ENCODE measurements at regions not wholly inside any gene's neighbourhood (a gene's known extent, or its start where the extent isn't known, plus 50 kb on each side); places are given as distances from the start of the nearest gene placed in this dataset.

- Mint-ChIP-seq H3K27me3 (no peaks in the 10 kb centered on the region), H3K36me3 (no peaks in the 10 kb centered on the region), H3K4me3 (no peak overlapping the region), H3K27ac (no peak overlapping the region), H3K9me3 (no peaks in the 10 kb centered on the region), H3K4me1 (peaks cover 28 to 67% (median 46%) of the 10 kb centered on the region in 3 donors)
- ATAC-seq (ENCODE audit: low read depth in 2 of 2) (no peak), DNase-seq (no peak)
These were observed 558.0 kb downstream of the EBF1 start for GRCh38 chr5:158541536-158542297.

DNA sequence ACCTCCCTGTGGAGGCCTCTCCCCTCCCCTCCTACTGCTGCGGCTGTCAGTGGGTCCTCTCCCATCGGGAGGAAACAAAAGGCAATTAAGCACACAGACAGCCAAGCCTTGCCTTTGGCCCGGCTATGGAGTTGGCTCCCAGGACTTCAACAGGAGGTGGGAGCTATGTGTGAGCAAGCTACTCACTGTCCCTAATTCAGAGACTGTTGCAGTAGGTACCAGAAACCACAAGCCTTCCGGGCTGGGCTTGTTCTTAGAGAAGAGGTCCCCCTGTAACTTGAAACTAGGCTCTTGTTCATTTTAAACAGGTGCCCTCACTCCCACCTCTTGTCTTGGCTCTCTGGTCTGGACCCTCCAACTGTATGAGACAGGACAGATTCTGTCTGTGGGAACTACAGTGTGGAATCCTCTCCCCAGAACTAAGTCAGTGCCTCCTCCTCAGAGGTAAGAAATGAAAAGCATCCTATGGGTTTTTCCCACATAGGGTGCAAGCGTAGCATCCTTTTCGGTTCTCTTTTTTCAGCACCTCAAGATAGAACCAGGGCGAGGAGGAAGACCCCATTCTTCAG lies 561.1 kb downstream of the EBF1 start:
- H3K27me3 Mint-ChIP-seq, result no peaks in the 10 kb centered on the region
- DNase-seq (peak; percentile 17), ATAC-seq (ENCODE audit: low read depth in 2 of 2) (peak; percentile 91 to 92)
- peak overlapping the region in 6 of 8 donors; percentile 42 to 84 (median 60) for H3K4me3 Mint-ChIP-seq
- H3K27ac Mint-ChIP-seq, result peak overlapping the region in 5 of 6 donors; percentile 80 to 94 (median 88)
- H3K36me3 Mint-ChIP-seq, result no peaks in the 10 kb centered on the region
- no peaks in the 10 kb centered on the region for H3K9me3 Mint-ChIP-seq
- H3K4me1 Mint-ChIP-seq, result peaks cover 20 to 41% (median 31%) of the 10 kb centered on the region in 3 donors

DNA sequence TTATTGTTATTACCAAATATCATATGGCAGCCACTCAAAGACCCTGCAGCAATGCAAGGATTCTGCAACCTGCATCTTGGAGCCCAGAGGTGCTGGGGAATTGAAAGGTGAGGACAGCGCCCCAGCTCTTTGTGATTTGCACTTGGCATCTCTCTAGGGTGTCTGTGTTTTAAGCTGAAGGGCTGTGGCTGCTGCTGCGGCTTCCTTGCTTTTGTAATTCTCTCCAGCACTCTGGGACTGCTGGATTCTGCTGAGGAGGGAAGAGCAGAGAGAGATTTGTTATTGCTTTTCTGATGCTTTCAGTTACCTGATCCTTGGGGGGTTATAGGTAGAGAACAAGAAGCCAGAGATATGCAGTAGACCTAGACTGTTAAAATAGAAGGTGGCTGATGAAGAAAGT lies 562.4 kb downstream of the EBF1 start:
- Mint-ChIP-seq H3K4me1 (peaks cover 20 to 39% (median 31%) of the 10 kb centered on the region in 3 donors), H3K9me3 (no peaks in the 10 kb centered on the region), H3K36me3 (no peaks in the 10 kb centered on the region), H3K4me3 (no peak overlapping the region), H3K27ac (peak overlapping the region in 1 of 6 donors; percentile 76), H3K27me3 (no peaks in the 10 kb centered on the region)
- ATAC-seq (ENCODE audit: low read depth in 2 of 2), result no peak
- DNase-seq, result no peak

DNA sequence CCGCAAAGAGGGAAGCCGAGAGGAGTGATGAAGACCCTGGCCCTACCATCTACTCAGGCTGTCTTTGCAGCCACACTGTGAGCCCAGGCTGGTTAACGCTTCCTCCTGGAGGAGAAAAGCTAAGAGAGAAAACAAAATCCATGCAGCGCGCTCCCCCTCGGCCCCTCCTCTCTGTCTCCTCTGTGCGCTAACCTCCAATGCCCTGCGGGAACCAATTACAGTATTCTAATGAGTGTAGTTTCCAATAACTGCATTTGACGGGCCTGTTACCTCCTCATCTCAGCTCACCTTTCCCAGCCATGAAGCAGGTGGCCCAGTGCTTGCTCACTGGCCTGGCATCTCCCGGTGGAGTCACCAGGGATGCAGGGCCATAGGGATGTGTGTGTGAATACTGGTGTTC lies 565.5 kb downstream of the EBF1 start:
- DNase-seq, result no peak
- Mint-ChIP-seq H3K4me1 (peaks cover 14 to 24% (median 17%) of the 10 kb centered on the region in 3 donors), H3K36me3 (no peaks in the 10 kb centered on the region), H3K27me3 (no peaks in the 10 kb centered on the region), H3K9me3 (no peaks in the 10 kb centered on the region), H3K4me3 (no peak overlapping the region), H3K27ac (peak overlapping the region in 1 of 6 donors; percentile 43)
- ATAC-seq (ENCODE audit: low read depth in 2 of 2), result no peak

GRCh38 chr5:158532739-158533138 lies 567.0 kb downstream of the EBF1 start:
- peaks cover 1 to 10% (median 4%) of the 10 kb centered on the region in 3 donors for H3K4me1 Mint-ChIP-seq
- H3K9me3 Mint-ChIP-seq, result no peaks in the 10 kb centered on the region
- ATAC-seq (ENCODE audit: low read depth in 2 of 2), result no peak
- H3K4me3 Mint-ChIP-seq, result no peak overlapping the region
- H3K27ac Mint-ChIP-seq, result no peak overlapping the region
- DNase-seq, result no peak
- H3K27me3 Mint-ChIP-seq, result no peaks in the 10 kb centered on the region
- no peaks in the 10 kb centered on the region for H3K36me3 Mint-ChIP-seq

GRCh38 chr5:158531860-158532259 lies 567.9 kb downstream of the EBF1 start:
- H3K4me1 Mint-ChIP-seq, result peaks cover 0 to 4% (median 2%) of the 10 kb centered on the region in 3 donors
- DNase-seq, result no peak
- no peaks in the 10 kb centered on the region for H3K9me3 Mint-ChIP-seq
- no peak for ATAC-seq (ENCODE audit: low read depth in 2 of 2)
- no peak overlapping the region for H3K4me3 Mint-ChIP-seq
- peak overlapping the region in 1 of 6 donors; percentile 69 for H3K27ac Mint-ChIP-seq
- no peaks in the 10 kb centered on the region for H3K36me3 Mint-ChIP-seq
- no peaks in the 10 kb centered on the region for H3K27me3 Mint-ChIP-seq

- Mint-ChIP-seq H3K36me3 (no peaks in the 10 kb centered on the region), H3K27me3 (no peaks in the 10 kb centered on the region)
These were observed 569.6 kb downstream of the EBF1 start for GRCh38 chr5:158530115-158530514.

GRCh38 chr5:158529454-158529853 lies 570.3 kb downstream of the EBF1 start:
- Mint-ChIP-seq H3K4me1 (no peaks in the 10 kb centered on the region), H3K9me3 (no peaks in the 10 kb centered on the region), H3K27me3 (no peaks in the 10 kb centered on the region), H3K4me3 (no peak overlapping the region), H3K36me3 (no peaks in the 10 kb centered on the region), H3K27ac (no peak overlapping the region)
- ATAC-seq (ENCODE audit: low read depth in 2 of 2) (no peak), DNase-seq (no peak)

More at GRCh38 chr5:158530115-158530514, 569.6 kb downstream of the EBF1 start:
- no peaks in the 10 kb centered on the region for H3K4me1 Mint-ChIP-seq
- DNase-seq, result no peak
- no peak overlapping the region for H3K27ac Mint-ChIP-seq
- no peak overlapping the region for H3K4me3 Mint-ChIP-seq
- H3K9me3 Mint-ChIP-seq, result no peaks in the 10 kb centered on the region
- no peak for ATAC-seq (ENCODE audit: low read depth in 2 of 2)

DNA sequence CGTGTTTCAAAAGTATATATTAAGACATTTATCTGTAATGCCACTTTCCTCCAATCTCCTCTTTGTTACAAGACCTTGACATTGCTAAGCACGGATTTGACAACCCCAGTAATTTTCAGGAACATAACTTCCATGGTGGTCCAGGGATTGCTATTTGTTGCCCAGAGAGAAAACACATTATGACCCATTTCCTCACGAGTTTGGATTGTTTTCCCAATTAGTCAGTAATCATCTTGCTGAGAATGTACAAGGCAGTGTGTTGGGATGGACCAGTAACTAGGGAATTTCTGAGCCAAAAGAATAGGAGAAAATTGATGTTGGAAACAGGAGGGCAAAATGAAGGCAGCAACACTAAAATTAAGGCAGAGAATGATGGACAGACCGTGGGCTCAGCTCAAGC lies 574.1 kb downstream of the EBF1 start:
- Mint-ChIP-seq H3K36me3 (no peaks in the 10 kb centered on the region), H3K27ac (no peak overlapping the region), H3K27me3 (peaks cover 0 to 4% (median 0%) of the 10 kb centered on the region in 3 donors), H3K9me3 (no peaks in the 10 kb centered on the region), H3K4me1 (peaks cover 0 to 3% (median 0%) of the 10 kb centered on the region in 3 donors), H3K4me3 (no peak overlapping the region)
- ATAC-seq (ENCODE audit: low read depth in 2 of 2), result no peak
- DNase-seq, result no peak

DNA sequence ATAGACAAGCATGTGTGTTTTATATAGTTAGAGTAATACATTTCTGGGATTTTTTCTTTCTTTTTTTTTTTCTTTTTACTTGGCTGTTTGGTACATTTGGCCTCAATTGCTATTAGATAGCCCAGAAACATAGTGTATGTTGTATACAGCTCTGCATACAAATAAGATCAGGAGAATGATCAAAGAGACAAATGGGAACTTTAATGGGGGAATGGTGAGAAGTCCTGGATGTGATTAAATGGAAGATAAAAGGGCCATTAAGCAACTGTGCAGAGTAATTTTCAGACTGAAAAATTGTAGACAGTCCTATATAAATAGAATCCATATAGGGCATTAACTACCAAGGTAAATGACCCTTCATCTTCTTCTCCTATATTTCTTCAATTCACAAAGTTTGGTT lies 575.6 kb downstream of the EBF1 start:
- no peak for DNase-seq
- ATAC-seq (ENCODE audit: low read depth in 2 of 2), result no peak
- Mint-ChIP-seq H3K9me3 (no peaks in the 10 kb centered on the region), H3K36me3 (no peaks in the 10 kb centered on the region), H3K4me1 (peaks cover 0 to 3% (median 0%) of the 10 kb centered on the region in 3 donors), H3K27ac (no peak overlapping the region), H3K4me3 (no peak overlapping the region), H3K27me3 (peaks cover 0 to 4% (median 0%) of the 10 kb centered on the region in 3 donors)

DNA sequence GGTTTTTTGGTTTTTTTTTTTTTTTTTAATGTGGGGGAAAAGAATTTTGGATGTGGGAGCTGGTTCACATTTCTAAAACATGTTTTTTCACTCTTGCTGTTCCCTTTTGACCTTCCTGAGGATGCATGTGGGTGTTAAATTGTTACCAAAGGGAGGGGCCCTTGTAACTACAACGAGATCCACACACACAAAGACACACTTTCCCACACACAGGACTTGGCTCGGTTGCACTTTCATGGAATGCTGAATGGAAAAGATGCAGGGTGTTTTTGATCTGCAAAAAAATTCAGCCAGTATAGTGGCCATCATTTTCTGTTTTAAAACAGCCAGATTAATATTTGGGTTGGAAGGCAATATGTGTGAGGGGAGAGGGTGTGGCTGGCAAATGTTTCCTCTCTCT lies 576.9 kb downstream of the EBF1 start:
- Mint-ChIP-seq H3K36me3 (no peaks in the 10 kb centered on the region), H3K27ac (peak overlapping the region in 1 of 6 donors; percentile 44), H3K4me3 (no peak overlapping the region), H3K9me3 (no peaks in the 10 kb centered on the region), H3K4me1 (peaks cover 0 to 3% (median 0%) of the 10 kb centered on the region in 3 donors), H3K27me3 (peaks cover 0 to 4% (median 0%) of the 10 kb centered on the region in 3 donors)
- ATAC-seq (ENCODE audit: low read depth in 2 of 2) (no peak), DNase-seq (no peak)

- no peaks in the 10 kb centered on the region for H3K9me3 Mint-ChIP-seq
These were observed 577.7 kb downstream of the EBF1 start for GRCh38 chr5:158521995-158522394.

GRCh38 chr5:158519433-158520021 lies 580.2 kb downstream of the EBF1 start:
- Mint-ChIP-seq H3K27ac (no peak overlapping the region), H3K4me3 (no peak overlapping the region), H3K36me3 (no peaks in the 10 kb centered on the region), H3K27me3 (peaks cover 0 to 4% (median 0%) of the 10 kb centered on the region in 3 donors), H3K9me3 (no peaks in the 10 kb centered on the region), H3K4me1 (peaks cover 2 to 14% (median 6%) of the 10 kb centered on the region in 3 donors)
- DNase-seq (no peak), ATAC-seq (ENCODE audit: low read depth in 2 of 2) (no peak)

More at GRCh38 chr5:158521995-158522394, 577.7 kb downstream of the EBF1 start:
- DNase-seq, result no peak
- no peaks in the 10 kb centered on the region for H3K36me3 Mint-ChIP-seq
- ATAC-seq (ENCODE audit: low read depth in 2 of 2), result no peak
- peaks cover 0 to 3% (median 0%) of the 10 kb centered on the region in 3 donors for H3K4me1 Mint-ChIP-seq
- peaks cover 0 to 4% (median 0%) of the 10 kb centered on the region in 3 donors for H3K27me3 Mint-ChIP-seq
- no peak overlapping the region for H3K4me3 Mint-ChIP-seq
- no peak overlapping the region for H3K27ac Mint-ChIP-seq

GRCh38 chr5:158516521-158516920 lies 583.2 kb downstream of the EBF1 start:
- H3K27ac Mint-ChIP-seq, result peak overlapping the region in 1 of 6 donors; percentile 42
- no peaks in the 10 kb centered on the region for H3K9me3 Mint-ChIP-seq
- H3K4me3 Mint-ChIP-seq, result no peak overlapping the region
- DNase-seq, result no peak
- peaks cover 22 to 40% (median 30%) of the 10 kb centered on the region in 3 donors for H3K4me1 Mint-ChIP-seq
- H3K36me3 Mint-ChIP-seq, result no peaks in the 10 kb centered on the region
- no peaks in the 10 kb centered on the region for H3K27me3 Mint-ChIP-seq
- ATAC-seq (ENCODE audit: low read depth in 2 of 2), result no peak
